ENCODE measurements at regions not wholly inside any gene's neighbourhood (a gene's known extent, or its start where the extent isn't known, plus 50 kb on each side); places are given as distances from the start of the nearest gene placed in this dataset.

DNA sequence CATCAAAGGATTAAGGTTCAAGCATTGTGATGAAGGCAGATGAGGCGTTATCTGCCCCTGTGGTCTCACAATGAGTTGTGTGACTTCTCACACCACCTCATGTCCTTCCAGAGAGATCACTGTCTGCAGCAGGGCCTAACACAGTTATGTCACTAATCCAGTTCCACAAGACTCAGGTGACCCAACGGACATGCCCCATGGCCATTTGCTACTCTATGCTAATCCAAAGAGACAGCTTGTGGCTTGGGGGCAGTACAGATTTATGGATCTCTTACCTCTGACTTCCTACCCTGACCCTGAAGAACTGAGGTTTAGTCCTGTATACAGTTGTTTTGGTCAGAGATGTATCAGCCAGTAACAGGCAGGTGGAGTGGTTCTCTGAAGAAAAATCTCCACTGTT lies 147.1 kb downstream of the GLUL start:
- Mint-ChIP-seq H3K9me3 (no peaks in the 10 kb centered on the region), H3K4me3 (no peak overlapping the region), H3K27ac (no peak overlapping the region), H3K27me3 (no peaks in the 10 kb centered on the region), H3K4me1 (ENCODE audit: low read depth) (peaks cover 6% of the 10 kb centered on the region), H3K36me3 (ENCODE audit: low read depth) (no peaks in the 10 kb centered on the region)
- H3K36me3 ChIP-seq (ENCODE audit: insufficient read depth, low read length), result no peaks in the 10 kb centered on the region
- TF ChIP-seq, protein P1, sequence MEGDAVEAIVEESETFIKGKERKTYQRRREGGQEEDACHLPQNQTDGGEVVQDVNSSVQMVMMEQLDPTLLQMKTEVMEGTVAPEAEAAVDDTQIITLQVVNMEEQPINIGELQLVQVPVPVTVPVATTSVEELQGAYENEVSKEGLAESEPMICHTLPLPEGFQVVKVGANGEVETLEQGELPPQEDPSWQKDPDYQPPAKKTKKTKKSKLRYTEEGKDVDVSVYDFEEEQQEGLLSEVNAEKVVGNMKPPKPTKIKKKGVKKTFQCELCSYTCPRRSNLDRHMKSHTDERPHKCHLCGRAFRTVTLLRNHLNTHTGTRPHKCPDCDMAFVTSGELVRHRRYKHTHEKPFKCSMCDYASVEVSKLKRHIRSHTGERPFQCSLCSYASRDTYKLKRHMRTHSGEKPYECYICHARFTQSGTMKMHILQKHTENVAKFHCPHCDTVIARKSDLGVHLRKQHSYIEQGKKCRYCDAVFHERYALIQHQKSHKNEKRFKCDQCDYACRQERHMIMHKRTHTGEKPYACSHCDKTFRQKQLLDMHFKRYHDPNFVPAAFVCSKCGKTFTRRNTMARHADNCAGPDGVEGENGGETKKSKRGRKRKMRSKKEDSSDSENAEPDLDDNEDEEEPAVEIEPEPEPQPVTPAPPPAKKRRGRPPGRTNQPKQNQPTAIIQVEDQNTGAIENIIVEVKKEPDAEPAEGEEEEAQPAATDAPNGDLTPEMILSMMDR (IDR thresholded peaks at IDR 0.05), result no peak
- H3K27me3 ChIP-seq (ENCODE audit: control insufficient read depth in 1 of 2, insufficient read depth in 2 of 2, low read length in 2 of 2), result no peaks in the 10 kb centered on the region
- DNase-seq (no peak), ATAC-seq (ENCODE audit: poor library complexity) (no peak)
- H3K27ac ChIP-seq (ENCODE audit: low read depth in 1 of 2, low read length in 2 of 2), result no peak overlapping the region
- ChIA-PET POLR2A (no interaction called here), CTCF (no interaction called here)
- no peaks in the 10 kb centered on the region for H3K9me3 ChIP-seq (ENCODE audit: control insufficient read depth in 1 of 2, insufficient read depth in 1 of 2, low read length in 2 of 2)
- H3K4me1 ChIP-seq (ENCODE audit: insufficient read depth, low read length), result peaks cover 2% of the 10 kb centered on the region
- intact Hi-C loops (cut with DNase I, micrococcal nuclease), result no loop called here
- no peak overlapping the region for H3K4me3 ChIP-seq (ENCODE audit: low read length)

DNA sequence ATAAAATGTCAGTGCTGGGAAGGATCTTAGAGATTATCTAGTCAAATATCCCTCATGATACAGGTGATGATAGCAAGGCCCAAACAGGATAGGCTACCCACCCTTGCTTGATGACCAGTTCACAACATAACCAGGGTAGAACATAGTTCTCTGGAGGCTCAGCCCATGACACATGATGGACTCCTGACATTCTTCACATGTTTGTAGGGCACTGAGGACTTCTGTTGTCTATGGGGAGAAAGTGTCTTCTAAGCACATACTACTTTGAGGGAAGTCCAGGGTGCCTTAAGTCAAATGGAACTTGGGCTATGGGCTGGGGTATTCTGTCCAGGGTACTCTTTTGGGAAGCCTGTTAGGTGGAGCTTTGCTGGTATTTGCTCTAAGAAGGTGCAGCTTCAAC lies 148.9 kb downstream of the GLUL start:
- Histone ChIP-seq H3K27me3 (ENCODE audit: control insufficient read depth in 1 of 2, insufficient read depth in 2 of 2, low read length in 2 of 2) (peaks cover 0 to under 1% of the 10 kb centered on the region in 2 experiments), H3K36me3 (ENCODE audit: insufficient read depth, low read length) (no peaks in the 10 kb centered on the region), H3K9me3 (ENCODE audit: control insufficient read depth in 1 of 2, insufficient read depth in 1 of 2, low read length in 2 of 2) (no peaks in the 10 kb centered on the region), H3K4me1 (ENCODE audit: insufficient read depth, low read length) (no peaks in the 10 kb centered on the region), H3K4me3 (ENCODE audit: low read length) (no peak overlapping the region), H3K27ac (ENCODE audit: low read depth in 1 of 2, low read length in 2 of 2) (no peak overlapping the region)
- no peaks in the 10 kb centered on the region for H3K9me3 Mint-ChIP-seq
- H3K27ac Mint-ChIP-seq, result no peak overlapping the region
- no peak for DNase-seq
- H3K4me1 Mint-ChIP-seq (ENCODE audit: low read depth), result no peaks in the 10 kb centered on the region
- H3K27me3 Mint-ChIP-seq, result no peaks in the 10 kb centered on the region
- intact Hi-C loops (cut with DNase I, micrococcal nuclease), result no loop called here
- ATAC-seq (ENCODE audit: poor library complexity), result no peak
- H3K36me3 Mint-ChIP-seq (ENCODE audit: low read depth), result no peaks in the 10 kb centered on the region
- no peak overlapping the region for H3K4me3 Mint-ChIP-seq
- POLR2A ChIA-PET, result no interaction called here
- CTCF ChIA-PET, result no interaction called here
- TF ChIP-seq, protein P1 (IDR thresholded peaks at IDR 0.05), result no peak

DNA sequence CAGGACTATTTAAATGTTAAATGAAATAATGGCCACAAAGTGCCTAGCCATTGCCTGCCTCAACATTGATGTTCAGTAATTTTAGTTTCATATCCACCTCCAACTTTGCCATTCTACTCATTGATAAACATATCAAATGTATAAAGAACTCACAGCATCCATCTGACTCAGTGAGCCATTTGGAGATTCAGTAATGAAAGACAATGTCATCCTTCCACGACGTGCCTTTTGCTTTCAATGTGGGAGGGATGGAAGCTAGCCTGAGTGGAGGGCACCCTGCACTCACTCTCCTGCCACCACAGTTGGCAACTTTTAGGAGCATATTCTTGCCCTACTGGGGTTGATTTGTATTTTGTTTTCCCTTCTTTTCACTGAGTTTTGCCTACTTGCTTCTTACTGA lies 151.5 kb downstream of the GLUL start:
- no peak overlapping the region for H3K4me3 Mint-ChIP-seq
- TF ChIP-seq, protein P1 (IDR thresholded peaks at IDR 0.05), result no peak
- no peak for ATAC-seq (ENCODE audit: poor library complexity)
- Histone ChIP-seq H3K4me1 (ENCODE audit: insufficient read depth, low read length) (peaks cover 13% of the 10 kb centered on the region), H3K36me3 (ENCODE audit: insufficient read depth, low read length) (no peaks in the 10 kb centered on the region), H3K27ac (ENCODE audit: low read depth in 1 of 2, low read length in 2 of 2) (no peak overlapping the region), H3K27me3 (ENCODE audit: control insufficient read depth in 1 of 2, insufficient read depth in 2 of 2, low read length in 2 of 2) (peaks cover 0 to 3% of the 10 kb centered on the region in 2 experiments), H3K4me3 (ENCODE audit: low read length) (no peak overlapping the region), H3K9me3 (ENCODE audit: control insufficient read depth in 1 of 2, insufficient read depth in 1 of 2, low read length in 2 of 2) (no peaks in the 10 kb centered on the region)
- H3K9me3 Mint-ChIP-seq, result no peaks in the 10 kb centered on the region
- ChIA-PET POLR2A (no interaction called here), CTCF (no interaction called here)
- no peaks in the 10 kb centered on the region for H3K36me3 Mint-ChIP-seq (ENCODE audit: low read depth)
- no peak overlapping the region for H3K27ac Mint-ChIP-seq
- DNase-seq, result no peak
- peaks cover 18% of the 10 kb centered on the region for H3K4me1 Mint-ChIP-seq (ENCODE audit: low read depth)
- intact Hi-C loops (cut with DNase I, micrococcal nuclease), result no loop called here
- no peaks in the 10 kb centered on the region for H3K27me3 Mint-ChIP-seq

Measured in CD4-positive, alpha-beta T cell (primary cell).